ENCODE measurements at regions not wholly inside any gene's neighbourhood (a gene's known extent, or its start where the extent isn't known, plus 50 kb on each side); places are given as distances from the start of the nearest gene placed in this dataset.

- H3K36me3 Mint-ChIP-seq, result no peaks in the 10 kb centered on the region
- no peaks in the 10 kb centered on the region for H3K9me3 Mint-ChIP-seq
- no peak overlapping the region for H3K4me3 Mint-ChIP-seq
- H3K27ac Mint-ChIP-seq, result no peak overlapping the region
- H3K4me1 Mint-ChIP-seq, result no peaks in the 10 kb centered on the region
- no peaks in the 10 kb centered on the region for H3K27me3 Mint-ChIP-seq
- no peak for ATAC-seq
These were observed 522.2 kb downstream of the SOX2 start for GRCh38 chr3:182233957-182234356.

GRCh38 chr3:182234881-182235280, 523.2 kb downstream of the SOX2 start:
- no peaks in the 10 kb centered on the region for H3K9me3 Mint-ChIP-seq
- no peaks in the 10 kb centered on the region for H3K27me3 Mint-ChIP-seq
- no peak overlapping the region for H3K27ac Mint-ChIP-seq
- no peaks in the 10 kb centered on the region for H3K36me3 Mint-ChIP-seq
- no peak overlapping the region for H3K4me3 Mint-ChIP-seq
- H3K4me1 Mint-ChIP-seq, result no peaks in the 10 kb centered on the region
- no peak for ATAC-seq

- no peaks in the 10 kb centered on the region for H3K9me3 Mint-ChIP-seq
- no peak overlapping the region for H3K4me3 Mint-ChIP-seq
- no peaks in the 10 kb centered on the region for H3K4me1 Mint-ChIP-seq
- no peaks in the 10 kb centered on the region for H3K27me3 Mint-ChIP-seq
- no peak overlapping the region for H3K27ac Mint-ChIP-seq
- no peaks in the 10 kb centered on the region for H3K36me3 Mint-ChIP-seq
- ATAC-seq, result no peak
These were observed 523.8 kb downstream of the SOX2 start for GRCh38 chr3:182235504-182235903.

- Mint-ChIP-seq H3K4me1 (no peaks in the 10 kb centered on the region), H3K27ac (no peak overlapping the region), H3K4me3 (no peak overlapping the region), H3K36me3 (no peaks in the 10 kb centered on the region), H3K27me3 (no peaks in the 10 kb centered on the region), H3K9me3 (no peaks in the 10 kb centered on the region)
- ATAC-seq, result no peak
These were observed 526.4 kb downstream of the SOX2 start for GRCh38 chr3:182238126-182238525.

GRCh38 chr3:182239316-182239715, 527.6 kb downstream of the SOX2 start:
- no peaks in the 10 kb centered on the region for H3K36me3 Mint-ChIP-seq
- H3K4me1 Mint-ChIP-seq, result no peaks in the 10 kb centered on the region
- no peak overlapping the region for H3K4me3 Mint-ChIP-seq
- no peaks in the 10 kb centered on the region for H3K27me3 Mint-ChIP-seq
- H3K27ac Mint-ChIP-seq, result no peak overlapping the region
- no peaks in the 10 kb centered on the region for H3K9me3 Mint-ChIP-seq
- no peak for ATAC-seq

GRCh38 chr3:182240474-182240873, 528.7 kb downstream of the SOX2 start:
- Mint-ChIP-seq H3K27ac (no peak overlapping the region), H3K27me3 (no peaks in the 10 kb centered on the region), H3K4me3 (no peak overlapping the region), H3K4me1 (no peaks in the 10 kb centered on the region), H3K36me3 (no peaks in the 10 kb centered on the region), H3K9me3 (no peaks in the 10 kb centered on the region)
- ATAC-seq, result no peak

- Mint-ChIP-seq H3K27ac (no peak overlapping the region), H3K4me1 (no peaks in the 10 kb centered on the region), H3K27me3 (no peaks in the 10 kb centered on the region), H3K9me3 (no peaks in the 10 kb centered on the region), H3K4me3 (no peak overlapping the region), H3K36me3 (no peaks in the 10 kb centered on the region)
- no peak for ATAC-seq
These were observed 529.6 kb downstream of the SOX2 start for GRCh38 chr3:182241196-182241765.

- no peak overlapping the region for H3K27ac Mint-ChIP-seq
- ATAC-seq, result no peak
- no peaks in the 10 kb centered on the region for H3K9me3 Mint-ChIP-seq
- H3K4me3 Mint-ChIP-seq, result no peak overlapping the region
- no peaks in the 10 kb centered on the region for H3K36me3 Mint-ChIP-seq
- no peaks in the 10 kb centered on the region for H3K4me1 Mint-ChIP-seq
- H3K27me3 Mint-ChIP-seq, result no peaks in the 10 kb centered on the region
These were observed 530.2 kb downstream of the SOX2 start for GRCh38 chr3:182241766-182242488.

GRCh38 chr3:182242489-182242942, 530.8 kb downstream of the SOX2 start:
- Mint-ChIP-seq H3K36me3 (no peaks in the 10 kb centered on the region), H3K27me3 (no peaks in the 10 kb centered on the region), H3K27ac (no peak overlapping the region), H3K9me3 (no peaks in the 10 kb centered on the region), H3K4me1 (no peaks in the 10 kb centered on the region), H3K4me3 (no peak overlapping the region)
- ATAC-seq, result no peak

GRCh38 chr3:182243625-182244024, 531.9 kb downstream of the SOX2 start:
- no peaks in the 10 kb centered on the region for H3K36me3 Mint-ChIP-seq
- H3K4me3 Mint-ChIP-seq, result no peak overlapping the region
- ATAC-seq, result no peak
- no peaks in the 10 kb centered on the region for H3K27me3 Mint-ChIP-seq
- H3K9me3 Mint-ChIP-seq, result no peaks in the 10 kb centered on the region
- no peaks in the 10 kb centered on the region for H3K4me1 Mint-ChIP-seq
- H3K27ac Mint-ChIP-seq, result no peak overlapping the region

GRCh38 chr3:182244222-182244971, 532.7 kb downstream of the SOX2 start:
- no peaks in the 10 kb centered on the region for H3K4me1 Mint-ChIP-seq
- H3K9me3 Mint-ChIP-seq, result no peaks in the 10 kb centered on the region
- H3K27ac Mint-ChIP-seq, result no peak overlapping the region
- H3K4me3 Mint-ChIP-seq, result no peak overlapping the region
- ATAC-seq, result no peak
- H3K27me3 Mint-ChIP-seq, result no peaks in the 10 kb centered on the region
- no peaks in the 10 kb centered on the region for H3K36me3 Mint-ChIP-seq

- no peak overlapping the region for H3K27ac Mint-ChIP-seq
- H3K27me3 Mint-ChIP-seq, result no peaks in the 10 kb centered on the region
- no peaks in the 10 kb centered on the region for H3K9me3 Mint-ChIP-seq
- no peaks in the 10 kb centered on the region for H3K4me1 Mint-ChIP-seq
- H3K36me3 Mint-ChIP-seq, result no peaks in the 10 kb centered on the region
- ATAC-seq, result no peak
- no peak overlapping the region for H3K4me3 Mint-ChIP-seq
These were observed 533.3 kb downstream of the SOX2 start for GRCh38 chr3:182245059-182245458.

- no peaks in the 10 kb centered on the region for H3K36me3 Mint-ChIP-seq
- H3K4me1 Mint-ChIP-seq, result no peaks in the 10 kb centered on the region
- ATAC-seq, result no peak
- H3K27me3 Mint-ChIP-seq, result no peaks in the 10 kb centered on the region
- no peak overlapping the region for H3K27ac Mint-ChIP-seq
- H3K4me3 Mint-ChIP-seq, result no peak overlapping the region
- no peaks in the 10 kb centered on the region for H3K9me3 Mint-ChIP-seq
These were observed 535.1 kb downstream of the SOX2 start for GRCh38 chr3:182246870-182247269.

- H3K9me3 Mint-ChIP-seq, result no peaks in the 10 kb centered on the region
- H3K27me3 Mint-ChIP-seq, result no peaks in the 10 kb centered on the region
- no peak overlapping the region for H3K27ac Mint-ChIP-seq
- H3K4me1 Mint-ChIP-seq, result no peaks in the 10 kb centered on the region
- no peaks in the 10 kb centered on the region for H3K36me3 Mint-ChIP-seq
- ATAC-seq, result no peak
- no peak overlapping the region for H3K4me3 Mint-ChIP-seq
These were observed 536.7 kb downstream of the SOX2 start for GRCh38 chr3:182248349-182248880.

- Mint-ChIP-seq H3K4me3 (no peak overlapping the region), H3K27me3 (no peaks in the 10 kb centered on the region), H3K36me3 (no peaks in the 10 kb centered on the region), H3K27ac (no peak overlapping the region), H3K4me1 (no peaks in the 10 kb centered on the region), H3K9me3 (no peaks in the 10 kb centered on the region)
- no peak for ATAC-seq
These were observed 540.5 kb upstream of the ATP11B start for GRCh38 chr3:182252802-182253201.

- H3K9me3 Mint-ChIP-seq, result no peaks in the 10 kb centered on the region
- H3K27me3 Mint-ChIP-seq, result peaks cover 16% of the 10 kb centered on the region
- H3K4me3 Mint-ChIP-seq, result no peak overlapping the region
- no peak overlapping the region for H3K27ac Mint-ChIP-seq
- no peaks in the 10 kb centered on the region for H3K36me3 Mint-ChIP-seq
- ATAC-seq, result no peak
- H3K4me1 Mint-ChIP-seq, result no peaks in the 10 kb centered on the region
These were observed 538.1 kb upstream of the ATP11B start for GRCh38 chr3:182255158-182255557.

Measured in stimulated activated memory B cell treated with anti-CD40 and anti-IgM and Interleukin-4, amounts not matched to agents 10 μg/mL and 1 μg/mL and 100 μg/mL, for 72 hours (primary cell).